Spleen (tissue), 7 donors: ENCODE measurements at regions not wholly inside any gene's neighbourhood (a gene's known extent, or its start where the extent isn't known, plus 50 kb on each side); places are given as distances from the start of the nearest gene placed in this dataset.

ENCODE experiments used
- CTCF ChIP-seq, 11 experiments: fragments of 200-600 bp in 7 of 11; fragments of 450-650 bp in 4 of 11; sonication (generic) in 4 of 11; IDR thresholded peaks in 8 of 11; conservative IDR thresholded peaks in 3 of 11; 1 replicate in 7 of 11; 2 replicates in 4 of 11; pipeline versions ENCODE4 v1.4.0 to v1.8.0; 2016 to 2021; ENCODE audit warnings: antibody characterized with exemption in 11 of 11, inconsistent platforms in 4 of 11, mild to moderate bottlenecking in 1 of 11
- POLR2A ChIP-seq, 3 donors: fragments of 450-650 bp; IDR thresholded peaks; one replicate each; pipeline ENCODE4 v1.5.1; 2017; ENCODE audit warnings: antibody characterized with exemption in 3 of 3, mild to moderate bottlenecking in 1 of 3
- POLR2AphosphoS5 ChIP-seq, 3 donors: sonication (generic); formaldehyde crosslinking; IDR thresholded peaks; one replicate each; pipeline ENCODE4 v1.5.1; 2017; ENCODE audit warnings: antibody characterized with exemption in 3 of 3
- donor health status: DM: no; HTN: no; CAD: no; lungs with moderate emphysema.
- donor health status: DM: no; HTN: no; CAD: no.
- donor health status: DM: no; HTN: no; CAD: no.

GRCh38 chr15:46567968-46568367 is 933.1 kb downstream of the SQOR start:
- TF ChIP-seq CTCF (IDR thresholded peaks at IDR 0.05 in 8 of 11, conservative IDR thresholded peaks at IDR 0.05 in 3 of 11) (no peak), POLR2A (IDR thresholded peaks at IDR 0.05) (no peak), POLR2AphosphoS5 (IDR thresholded peaks at IDR 0.05) (no peak)
